OCI-LY7 (cell line): ENCODE measurements at regions not wholly inside any gene's neighbourhood (a gene's known extent, or its start where the extent isn't known, plus 50 kb on each side); places are given as distances from the start of the nearest gene placed in this dataset.

Source experiments
- BruUV-seq: library from RNA; stranded (reverse); fragments of 400-500 nt; replicated peaks from 2 replicates; lab custom pipeline; 2021; lab: Mats Ljungman, UMichigan
- CTCF ChIA-PET: fragments of 300-600 bp; sonication (Branson Sonifier 250); formaldehyde crosslinking; loops from one replicate; lab custom pipeline; 2022; ENCODE audit warnings: antibody characterized with exemption; ENCODE audit not compliant: unreplicated experiment; lab: Charles Lee
- POLR2A ChIA-PET: fragments of 300-600 bp; sonication (Branson Sonifier 250); formaldehyde crosslinking; loops from one replicate; lab custom pipeline; 2022; ENCODE audit warnings: antibody characterized with exemption; lab: Charles Lee
- DNase-seq: peaks from one replicate; pipeline ENCODE4 v3.0.0-alpha.2; 2015; ENCODE audit warnings: low spot score
- H2AFZ ChIP-seq: fragments of 200-600 bp; sonication (generic), shearing (Covaris generic); 2 replicates; pipeline ENCODE4 v1.6.1; 2014; ENCODE audit warnings: mild to moderate bottlenecking, antibody characterized with exemption, low read length, moderate library complexity
- H3K27ac ChIP-seq: fragments of 200-600 bp; sonication (generic); 2 replicates; pipeline ENCODE4 v1.5.1; 2014; ENCODE audit warnings: mixed run types, low read depth, mild to moderate bottlenecking, moderate library complexity, low read length, inconsistent platforms; ENCODE audit not compliant: poor library complexity, severe bottlenecking
- H3K36me3 ChIP-seq: fragments of 200-600 bp; sonication (generic); 2 replicates; pipeline ENCODE4 v1.6.1; 2014; ENCODE audit warnings: mild to moderate bottlenecking, antibody characterized with exemption, low read length, moderate library complexity, mixed read lengths; ENCODE audit not compliant: insufficient read depth
- H3K4me1 ChIP-seq: fragments of 200-600 bp; sonication (generic); 2 replicates; pipeline ENCODE4 v1.5.1; 2014; ENCODE audit warnings: mild to moderate bottlenecking, low read length; ENCODE audit not compliant: insufficient read depth, poor library complexity, severe bottlenecking
- H3K4me2 ChIP-seq: fragments of 200-600 bp; sonication (generic); 2 replicates; pipeline ENCODE4 v1.6.1; 2014; ENCODE audit warnings: mild to moderate bottlenecking, low read length
- H3K4me3 ChIP-seq: fragments of 200-600 bp; sonication (generic); 2 replicates; pipeline ENCODE4 v1.5.1; 2014; ENCODE audit warnings: mild to moderate bottlenecking, low read depth, low read length; ENCODE audit not compliant: poor library complexity, severe bottlenecking
- H3K79me2 ChIP-seq: fragments of 200-600 bp; sonication (generic); 2 replicates; pipeline ENCODE4 v1.6.1; 2016; ENCODE audit warnings: low read depth, mild to moderate bottlenecking, low read length, moderate library complexity, mixed read lengths; ENCODE audit not compliant: insufficient read depth
- H3K9me2 ChIP-seq: fragments of 200-600 bp; sonication (generic); 2 replicates; pipeline ENCODE4 v1.6.1; 2016; ENCODE audit warnings: mild to moderate bottlenecking, low read length, mixed read lengths; ENCODE audit not compliant: insufficient read depth
- H3K9me3 ChIP-seq: fragments of 200-600 bp; sonication (generic); 2 replicates; pipeline ENCODE4 v1.6.1; 2014; ENCODE audit warnings: mild to moderate bottlenecking, mixed run types, low read length, mixed read lengths
- H4K20me1 ChIP-seq: fragments of 200-600 bp; sonication (generic); 2 replicates; pipeline ENCODE4 v1.6.1; 2014; ENCODE audit warnings: mild to moderate bottlenecking, antibody characterized with exemption, low read length, moderate library complexity, mixed read lengths; ENCODE audit not compliant: insufficient read depth
- EZH2phosphoT487 ChIP-seq: fragments of 200-600 bp; sonication (generic); IDR thresholded peaks from 2 replicates; pipeline ENCODE4 v1.6.1; 2018; ENCODE audit warnings: low read depth, borderline replicate concordance, mild to moderate bottlenecking, mixed run types, antibody characterized with exemption, low read length, moderate library complexity, mixed read lengths
- intact Hi-C: fragments of 100-400 bp; cut with micrococcal nuclease; formaldehyde crosslinking; loops from one replicate; pipeline ENCODE4 v1.10.0; 2022; ENCODE audit not compliant: unreplicated experiment
- TF ChIP-seq, protein P1 (sequence below): fragments of 200-600 bp; sonication (generic); conservative IDR thresholded peaks from 2 replicates; pipeline ENCODE4 v1.5.1; 2014; ENCODE audit warnings: mild to moderate bottlenecking, antibody characterized with exemption, low read length, moderate library complexity, mixed read lengths

DNA sequence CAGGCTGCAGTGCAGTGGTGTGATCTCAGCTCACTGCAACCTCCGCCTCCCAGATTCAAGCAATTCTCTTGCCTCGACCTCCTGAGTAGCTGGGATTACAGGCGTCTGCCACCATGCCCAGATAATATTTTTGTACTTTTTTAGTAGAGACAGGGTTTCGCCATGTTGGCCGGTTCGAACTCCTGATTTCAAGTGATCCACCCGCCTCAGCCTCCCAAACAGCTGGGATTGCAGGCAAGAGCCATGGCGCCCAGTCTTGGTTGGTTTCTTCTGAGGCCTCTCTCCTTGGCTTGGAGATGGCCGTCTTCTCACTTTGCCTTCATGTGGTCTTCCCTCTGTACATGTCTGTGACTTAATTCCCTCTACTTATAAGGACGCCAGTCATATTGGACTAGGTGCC lies 254.6 kb downstream of the BUD13 start:
- no peak overlapping the region for H3K4me2 ChIP-seq
- TF ChIP-seq EZH2phosphoT487, result no peak
- TF ChIP-seq, protein P1, sequence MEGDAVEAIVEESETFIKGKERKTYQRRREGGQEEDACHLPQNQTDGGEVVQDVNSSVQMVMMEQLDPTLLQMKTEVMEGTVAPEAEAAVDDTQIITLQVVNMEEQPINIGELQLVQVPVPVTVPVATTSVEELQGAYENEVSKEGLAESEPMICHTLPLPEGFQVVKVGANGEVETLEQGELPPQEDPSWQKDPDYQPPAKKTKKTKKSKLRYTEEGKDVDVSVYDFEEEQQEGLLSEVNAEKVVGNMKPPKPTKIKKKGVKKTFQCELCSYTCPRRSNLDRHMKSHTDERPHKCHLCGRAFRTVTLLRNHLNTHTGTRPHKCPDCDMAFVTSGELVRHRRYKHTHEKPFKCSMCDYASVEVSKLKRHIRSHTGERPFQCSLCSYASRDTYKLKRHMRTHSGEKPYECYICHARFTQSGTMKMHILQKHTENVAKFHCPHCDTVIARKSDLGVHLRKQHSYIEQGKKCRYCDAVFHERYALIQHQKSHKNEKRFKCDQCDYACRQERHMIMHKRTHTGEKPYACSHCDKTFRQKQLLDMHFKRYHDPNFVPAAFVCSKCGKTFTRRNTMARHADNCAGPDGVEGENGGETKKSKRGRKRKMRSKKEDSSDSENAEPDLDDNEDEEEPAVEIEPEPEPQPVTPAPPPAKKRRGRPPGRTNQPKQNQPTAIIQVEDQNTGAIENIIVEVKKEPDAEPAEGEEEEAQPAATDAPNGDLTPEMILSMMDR, result no peak
- BruUV-seq, result no TSS peak
- ChIA-PET CTCF (no interaction called here), POLR2A (no interaction called here)
- no peaks in the 10 kb centered on the region for H3K79me2 ChIP-seq
- no peaks in the 10 kb centered on the region for H3K4me1 ChIP-seq
- no peaks in the 10 kb centered on the region for H3K9me2 ChIP-seq
- H4K20me1 ChIP-seq, result no peaks in the 10 kb centered on the region
- no peak overlapping the region for H3K27ac ChIP-seq
- no peak for DNase-seq
- H2AFZ ChIP-seq, result no peak overlapping the region
- intact Hi-C loops, result no loop called here
- H3K36me3 ChIP-seq, result no peaks in the 10 kb centered on the region
- no peaks in the 10 kb centered on the region for H3K9me3 ChIP-seq
- H3K4me3 ChIP-seq, result no peak overlapping the region

DNA sequence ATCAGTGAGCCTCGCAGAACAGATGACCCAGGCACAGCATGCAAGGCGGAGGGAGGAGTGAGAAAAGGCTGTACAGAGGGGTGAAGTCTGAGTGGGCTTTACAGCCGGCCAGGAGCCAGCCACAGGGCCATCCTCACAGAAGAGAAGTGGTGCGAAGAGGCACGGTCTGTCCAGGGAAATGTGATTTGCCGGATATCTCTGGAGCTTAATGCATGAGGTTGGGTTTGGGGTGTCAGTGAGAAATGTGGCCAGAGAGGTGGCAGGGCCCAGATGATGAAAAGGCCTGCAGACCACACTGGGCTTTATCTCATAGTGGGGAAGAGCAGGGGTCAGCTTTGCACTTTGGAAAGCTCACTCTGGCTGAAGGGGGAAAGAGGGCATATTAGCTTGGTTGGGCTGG lies 255.2 kb downstream of the BUD13 start:
- CTCF ChIA-PET, result no interaction called here
- Histone ChIP-seq H3K4me1 (no peaks in the 10 kb centered on the region), H2AFZ (no peak overlapping the region), H3K4me3 (no peak overlapping the region), H3K79me2 (no peaks in the 10 kb centered on the region), H4K20me1 (no peaks in the 10 kb centered on the region), H3K9me2 (no peaks in the 10 kb centered on the region), H3K36me3 (no peaks in the 10 kb centered on the region), H3K27ac (no peak overlapping the region), H3K9me3 (no peaks in the 10 kb centered on the region), H3K4me2 (no peak overlapping the region)
- no peak for DNase-seq
- TF ChIP-seq, protein P1, result no peak
- no peak for TF ChIP-seq EZH2phosphoT487
- intact Hi-C loops, result no loop called here
- POLR2A ChIA-PET, result no interaction called here
- BruUV-seq, result no TSS peak

DNA sequence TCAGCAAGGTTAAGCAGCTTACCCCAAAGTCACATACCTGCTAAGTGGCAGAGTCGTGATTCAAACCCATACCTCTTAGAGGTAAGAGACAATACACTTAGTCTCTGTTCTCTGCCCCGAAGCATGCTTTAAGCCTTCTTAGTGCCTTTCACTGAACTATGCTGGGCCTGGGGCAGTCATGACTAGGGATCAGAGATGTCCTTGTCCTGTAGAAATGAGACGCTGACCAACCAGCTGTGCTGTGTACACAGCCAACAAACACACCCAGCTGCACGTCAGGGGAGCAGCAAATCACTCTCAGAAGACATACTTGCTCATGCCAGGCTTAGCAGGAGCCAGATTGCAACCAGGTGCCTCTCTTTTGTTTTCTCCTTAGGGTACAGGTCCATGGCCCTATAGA lies 255.7 kb downstream of the BUD13 start:
- Histone ChIP-seq H3K4me3 (no peak overlapping the region), H3K36me3 (no peaks in the 10 kb centered on the region), H4K20me1 (no peaks in the 10 kb centered on the region), H3K27ac (no peak overlapping the region), H3K9me3 (no peaks in the 10 kb centered on the region), H3K9me2 (no peaks in the 10 kb centered on the region), H3K4me1 (no peaks in the 10 kb centered on the region), H2AFZ (no peak overlapping the region), H3K4me2 (no peak overlapping the region), H3K79me2 (no peaks in the 10 kb centered on the region)
- no TSS peak for BruUV-seq
- intact Hi-C loops, result no loop called here
- DNase-seq, result no peak
- ChIA-PET POLR2A (no interaction called here), CTCF (no interaction called here)
- TF ChIP-seq, protein P1, result no peak
- no peak for TF ChIP-seq EZH2phosphoT487
